H1 (cell line): ENCODE measurements at regions not wholly inside any gene's neighbourhood (a gene's known extent, or its start where the extent isn't known, plus 50 kb on each side); places are given as distances from the start of the nearest gene placed in this dataset.

Source experiments
- TF ChIP-seq, protein P1 (sequence below): IDR thresholded peaks from 2 replicates; pipeline ENCODE4 v1.6.1; 2012; ENCODE audit warnings: inconsistent platforms

- TF ChIP-seq, protein P1, sequence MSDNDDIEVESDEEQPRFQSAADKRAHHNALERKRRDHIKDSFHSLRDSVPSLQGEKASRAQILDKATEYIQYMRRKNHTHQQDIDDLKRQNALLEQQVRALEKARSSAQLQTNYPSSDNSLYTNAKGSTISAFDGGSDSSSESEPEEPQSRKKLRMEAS, result no peak
Observed at GRCh38 chr2:16775899-16776231, 110.2 kb upstream of the CYRIA start (continued).
